KBM-7 (cell line): ENCODE measurements at regions not wholly inside any gene's neighbourhood (a gene's known extent, or its start where the extent isn't known, plus 50 kb on each side); places are given as distances from the start of the nearest gene placed in this dataset.
A peak's percentile ranks its signal among the peaks of the same experiment; 100 is the strongest.

Experiments
- DNase-seq: peaks from one replicate; pipeline ENCODE4 v3.0.0-alpha.2; 2015
- in situ Hi-C: fragments of 300-500 bp; cut with MboI; formaldehyde crosslinking; loops from 2 replicates; pipeline ENCODE4 v1.14.3; 2020; ENCODE audit warnings: low sequenced_read_pairs, low pct_unique_long_range_greater_than_20kb, mixed read lengths

DNA sequence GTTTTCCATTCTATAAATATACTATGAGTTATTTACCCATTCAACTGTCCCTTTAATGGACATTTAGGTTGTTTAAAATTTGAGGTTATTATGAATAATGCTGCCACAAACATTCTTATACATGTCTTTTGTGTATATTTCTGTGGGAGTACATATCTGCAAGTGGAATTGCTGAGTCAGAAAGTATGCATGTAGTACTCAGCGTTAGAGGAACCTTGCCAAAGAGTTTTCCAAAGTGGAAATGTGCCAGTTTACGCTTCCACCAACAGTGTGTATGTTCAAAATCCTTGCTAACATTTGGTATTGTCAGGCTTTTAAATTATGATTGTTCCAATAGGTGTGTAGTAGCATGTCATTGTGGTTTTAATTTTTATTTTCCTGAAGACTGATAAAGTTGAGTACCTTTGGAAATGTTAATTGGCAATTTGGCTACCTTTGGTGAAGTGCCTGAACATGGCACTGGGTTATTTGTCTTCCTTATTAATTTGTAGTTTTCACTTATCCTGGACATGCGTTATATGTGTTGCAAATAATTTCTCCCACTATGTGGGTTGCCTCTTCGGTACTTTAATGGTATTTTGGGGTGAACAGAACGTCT, 341.2 kb downstream of the CD83 start:
- no peak for DNase-seq
- in situ Hi-C loops = no loop called here

DNA sequence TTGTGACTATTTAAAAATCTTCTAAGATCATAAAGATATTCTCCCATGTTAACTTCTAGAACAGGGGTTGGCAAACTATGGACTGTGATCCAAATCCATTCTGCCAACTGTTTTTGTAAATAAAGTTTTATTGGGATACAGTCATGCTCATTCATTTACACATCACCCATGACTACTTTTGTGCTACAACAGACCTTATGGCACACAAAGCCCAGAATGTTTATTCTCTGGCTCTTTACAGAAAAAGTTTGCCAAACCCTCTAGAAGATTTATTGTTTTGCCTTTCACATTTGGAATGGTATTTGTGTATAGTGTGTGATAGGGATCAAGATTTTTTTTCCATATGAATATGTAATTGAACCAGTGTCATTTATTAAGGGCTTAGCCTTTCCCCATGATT, 341.7 kb downstream of the CD83 start:
- no peak for DNase-seq
- in situ Hi-C loops = no loop called here

DNA sequence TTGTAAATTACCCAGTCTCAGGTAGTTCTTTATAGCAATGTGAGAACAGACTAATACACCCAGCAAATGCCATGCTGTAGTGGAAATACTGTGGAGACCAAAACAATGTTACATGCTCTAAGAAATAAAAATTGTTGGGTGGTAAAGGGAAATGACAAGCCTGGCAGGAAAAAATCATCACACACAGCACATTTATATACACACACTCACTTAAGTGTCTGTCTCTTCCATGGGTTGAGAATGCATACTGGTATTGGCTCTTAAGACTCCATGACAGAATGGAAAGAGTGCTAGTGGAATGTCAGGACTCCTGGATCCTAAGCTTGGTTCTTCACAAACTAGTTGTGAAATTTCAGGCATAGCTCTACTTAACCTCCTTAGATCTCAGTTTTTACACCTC, 343.0 kb downstream of the CD83 start:
- DNase-seq = no peak
- in situ Hi-C loops = no loop called here

DNA sequence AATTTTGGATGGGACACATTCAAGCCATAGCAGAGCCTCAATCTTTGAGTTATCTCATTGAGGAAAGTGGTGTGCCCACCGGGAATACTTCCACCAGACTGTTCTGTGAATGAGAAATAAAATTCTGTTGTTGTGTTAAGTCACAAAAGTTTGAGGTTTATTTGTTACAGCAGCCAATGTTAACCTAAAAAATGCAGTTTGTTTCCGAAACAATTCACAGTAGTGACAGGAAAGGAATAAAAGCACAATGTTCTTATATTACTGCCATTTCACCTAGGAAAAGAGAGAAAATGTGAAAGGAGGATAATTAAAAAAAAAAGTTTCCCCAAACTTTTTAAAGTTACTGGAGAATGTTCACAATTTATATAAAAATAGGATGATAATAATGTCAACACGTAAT, 344.6 kb downstream of the CD83 start:
- DNase-seq = no peak
- in situ Hi-C loops = no loop called here

DNA sequence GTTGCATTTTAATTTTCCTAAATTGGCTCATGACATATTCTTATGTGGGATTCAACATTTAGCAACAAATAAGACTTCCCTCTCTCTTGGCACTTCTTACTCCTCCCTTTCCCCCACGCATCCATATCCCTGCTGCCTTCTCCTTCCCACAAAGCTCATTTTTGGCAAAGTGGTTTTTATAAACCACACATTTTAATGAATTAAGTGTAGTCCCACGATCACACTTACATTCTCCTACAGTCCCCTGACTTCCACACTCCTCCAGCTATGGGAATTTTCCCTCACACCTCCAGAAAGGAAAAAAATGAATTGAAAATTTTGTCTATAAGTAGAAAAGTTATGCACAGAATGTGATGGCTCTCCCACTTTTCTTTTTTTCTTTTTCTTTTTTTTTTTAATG, 345.0 kb downstream of the CD83 start:
- DNase-seq = no peak
- in situ Hi-C loops = no loop called here

DNA sequence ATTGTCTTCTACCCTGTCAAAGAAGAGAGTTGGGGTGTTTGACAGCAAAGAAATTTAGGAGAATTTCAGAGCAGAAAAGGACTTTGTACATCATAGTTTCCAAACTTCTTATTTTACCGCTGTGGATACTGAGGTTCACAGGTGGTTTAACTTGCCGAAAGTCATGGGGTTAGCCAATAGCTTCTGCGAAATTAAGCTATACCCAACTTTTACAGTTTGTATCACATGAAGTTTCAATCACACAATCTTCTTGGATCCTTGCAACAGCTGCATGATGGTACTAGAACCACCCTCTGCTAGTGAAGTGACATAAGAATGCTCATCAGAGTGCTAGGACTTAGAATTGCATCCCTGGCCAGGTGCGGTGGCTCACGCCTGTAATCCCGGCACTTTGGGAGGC, 345.5 kb downstream of the CD83 start:
- in situ Hi-C loops = no loop called here
- DNase-seq = no peak

DNA sequence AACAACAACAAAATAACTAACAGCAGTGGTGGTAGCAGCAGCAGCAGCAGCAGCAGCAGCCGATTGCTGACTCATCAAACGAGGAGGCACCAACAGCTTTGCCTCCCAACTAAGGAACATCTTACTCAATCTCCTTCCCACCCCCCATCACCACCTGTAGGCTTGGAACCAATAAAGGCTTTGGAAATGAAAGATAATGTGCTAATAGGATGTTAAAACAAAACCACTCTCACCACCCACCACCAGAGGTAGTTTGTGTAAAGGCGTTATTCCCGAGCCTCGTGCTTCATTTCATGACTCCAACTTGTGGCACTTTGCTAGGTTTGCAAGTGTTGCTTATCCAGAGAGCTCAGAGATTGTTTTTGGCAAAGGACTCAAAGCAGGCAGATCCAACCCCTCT, 346.5 kb downstream of the CD83 start:
- DNase-seq = no peak
- in situ Hi-C loops = no loop called here

DNA sequence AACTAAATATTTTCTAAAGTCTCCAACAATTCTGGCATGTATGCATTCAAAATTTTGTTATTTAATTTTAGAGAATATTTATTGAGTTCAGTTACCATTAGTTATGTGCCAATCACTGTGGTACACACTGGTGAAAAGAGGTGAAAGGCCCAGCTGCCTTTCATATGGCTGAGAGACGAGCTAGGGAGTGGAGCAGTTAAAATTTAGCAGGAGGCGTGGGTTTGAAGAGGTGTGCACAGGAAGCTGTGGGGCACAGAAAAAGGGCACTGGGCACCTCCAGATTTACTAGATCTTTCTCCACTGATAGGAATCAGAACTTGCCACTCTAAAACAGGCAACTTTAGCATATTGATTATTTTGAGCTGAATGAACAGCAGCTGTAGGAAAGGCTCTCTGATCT, 347.1 kb downstream of the CD83 start:
- in situ Hi-C loops = no loop called here
- DNase-seq = no peak

DNA sequence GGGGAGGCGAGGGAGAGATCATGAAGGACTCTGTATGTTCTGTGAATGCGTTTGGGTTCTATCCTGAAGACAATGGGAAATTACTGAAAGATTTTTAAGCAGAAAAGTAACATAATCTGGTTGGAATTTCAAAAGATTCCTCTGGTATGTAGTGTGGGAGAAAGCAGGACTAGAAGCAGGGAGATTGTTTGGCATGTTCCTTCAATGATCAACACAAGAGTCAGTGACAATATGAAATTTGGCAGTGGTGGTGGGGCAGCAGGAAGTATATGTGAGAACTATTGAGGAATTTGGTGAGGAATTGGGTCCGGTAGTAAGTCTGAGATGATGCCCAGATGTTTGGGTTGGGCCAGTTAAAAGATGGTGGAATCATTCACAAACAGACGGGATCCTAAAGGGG, 348.7 kb downstream of the CD83 start:
- DNase-seq = no peak
- in situ Hi-C loops = no loop called here

DNA sequence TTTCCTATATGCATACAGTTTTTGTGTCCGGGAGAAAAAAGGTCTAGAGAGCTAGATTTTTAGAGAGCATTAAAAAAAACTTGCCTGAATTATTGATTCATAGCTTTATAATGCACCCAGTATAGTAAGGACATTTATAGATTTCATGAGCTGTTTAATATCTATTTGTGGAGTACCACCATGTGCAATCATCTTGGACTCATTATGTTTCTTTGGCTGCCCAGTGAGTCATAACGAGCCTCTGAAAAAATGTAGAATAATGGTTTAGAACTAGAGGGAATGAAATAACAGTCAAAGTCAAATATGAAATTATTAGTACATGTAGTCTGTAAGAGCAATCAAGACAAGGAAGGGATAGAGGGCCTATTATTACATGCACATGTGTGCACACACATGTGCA, 350.0 kb downstream of the CD83 start:
- in situ Hi-C loops = no loop called here

DNA sequence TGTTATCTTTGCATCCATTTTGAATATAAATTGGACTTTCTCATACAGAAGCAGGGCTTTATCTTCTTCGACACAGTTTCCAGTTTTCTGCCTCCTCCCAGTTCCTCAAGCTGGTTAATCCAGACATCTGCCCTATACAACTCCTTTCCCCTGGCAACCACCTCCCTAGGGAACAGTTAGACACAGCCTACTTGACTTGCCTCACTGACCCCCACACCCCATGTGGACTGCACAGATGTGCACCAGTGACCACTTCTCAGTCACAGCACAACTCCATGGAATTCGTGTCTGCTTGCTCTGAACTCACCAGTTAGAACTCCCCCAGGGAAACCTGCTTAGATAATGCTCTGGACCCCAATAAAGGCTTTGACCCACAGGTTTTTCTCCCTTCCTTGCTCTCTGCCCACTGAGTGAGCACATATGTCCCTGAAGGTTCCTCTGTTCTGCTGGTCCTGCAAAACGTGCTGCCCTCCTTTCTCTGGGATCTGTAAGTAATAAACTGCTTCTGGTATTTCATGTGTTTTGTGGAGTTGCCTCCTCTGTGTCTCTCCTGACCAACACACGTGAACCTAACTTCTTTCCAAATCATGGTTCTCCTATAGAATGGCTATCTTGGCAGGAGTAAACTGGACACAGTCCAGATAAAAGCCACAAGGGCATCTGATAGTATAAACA, 351.2 kb downstream of the CD83 start:
- no peak for DNase-seq
- in situ Hi-C loops = no loop called here

More for the DNA sequence above, 350.0 kb downstream of the CD83 start:
- no peak for DNase-seq

DNA sequence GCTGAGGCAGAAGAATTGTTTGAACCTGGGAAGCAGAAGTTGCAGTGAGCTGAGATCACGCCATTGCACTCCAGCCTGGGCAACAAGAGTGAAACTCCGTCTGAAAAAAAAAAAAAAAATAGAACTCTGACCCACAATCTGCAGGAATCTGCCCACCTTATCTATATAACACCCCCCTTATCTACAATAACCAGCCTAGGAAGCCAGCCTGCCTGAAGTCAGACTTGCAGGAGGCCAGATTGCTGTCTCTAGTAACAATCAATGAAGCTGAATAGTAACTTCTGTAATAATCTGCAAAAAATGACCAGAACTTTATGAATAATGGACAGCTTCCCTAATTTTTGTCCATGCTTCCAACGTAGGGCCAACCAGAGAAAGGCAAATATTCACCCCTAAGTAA, 352.5 kb downstream of the CD83 start:
- no peak for DNase-seq
- in situ Hi-C loops = no loop called here

DNA sequence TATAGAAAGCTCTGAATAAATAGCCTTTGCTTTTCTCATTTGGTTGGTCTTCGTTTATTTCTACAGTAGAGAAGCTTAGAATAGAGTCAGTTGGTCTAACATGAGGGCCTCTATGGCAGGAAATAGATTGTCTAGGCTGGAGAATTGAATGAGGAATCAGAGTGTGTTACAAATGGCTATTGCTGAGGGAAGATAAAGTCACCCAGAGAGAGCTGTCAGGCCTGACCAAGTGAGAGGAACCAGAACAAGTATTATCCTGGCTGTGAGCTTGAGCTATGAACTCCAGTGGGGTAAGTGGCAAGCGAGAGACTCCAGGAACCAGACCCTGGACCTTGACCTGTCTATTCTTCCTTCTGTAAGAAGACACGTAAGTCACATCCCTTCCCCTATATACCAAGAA, 353.1 kb downstream of the CD83 start:
- in situ Hi-C loops = no loop called here
- DNase-seq = no peak

DNA sequence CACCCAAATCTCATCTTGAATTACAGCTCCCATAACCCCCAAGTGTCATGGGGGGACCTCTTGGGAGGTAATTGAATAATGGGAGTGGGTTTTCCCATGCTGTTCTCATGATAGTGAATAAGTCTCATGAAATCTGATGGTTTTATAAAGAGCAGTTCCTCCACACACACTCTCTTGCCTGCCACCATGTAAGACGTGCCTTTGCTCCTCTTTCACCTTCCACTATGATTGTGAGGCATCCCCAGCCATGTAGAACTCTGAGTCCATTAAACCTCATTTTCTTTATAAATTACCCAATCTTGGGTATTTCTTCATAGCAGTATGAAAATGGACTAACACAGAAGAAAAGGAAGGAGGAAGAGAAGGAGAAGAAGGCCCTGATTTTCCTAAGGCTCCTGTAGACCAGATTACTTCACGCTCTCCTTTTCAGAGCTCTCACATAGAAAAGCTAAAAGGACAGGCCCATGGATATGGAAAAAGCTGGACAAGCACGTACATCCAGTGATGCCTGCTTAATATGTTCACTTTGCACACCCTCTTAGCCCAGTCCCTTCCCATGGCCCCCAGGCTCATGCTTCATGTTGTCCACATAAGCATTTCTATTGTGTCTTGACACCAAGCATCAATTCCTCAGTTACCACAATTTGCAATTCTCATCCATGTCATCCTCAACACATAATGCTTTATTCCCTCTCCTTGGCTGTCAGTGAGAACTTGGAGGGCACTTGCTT, 354.8 kb downstream of the CD83 start:
- in situ Hi-C loops = no loop called here
- DNase-seq = no peak

DNA sequence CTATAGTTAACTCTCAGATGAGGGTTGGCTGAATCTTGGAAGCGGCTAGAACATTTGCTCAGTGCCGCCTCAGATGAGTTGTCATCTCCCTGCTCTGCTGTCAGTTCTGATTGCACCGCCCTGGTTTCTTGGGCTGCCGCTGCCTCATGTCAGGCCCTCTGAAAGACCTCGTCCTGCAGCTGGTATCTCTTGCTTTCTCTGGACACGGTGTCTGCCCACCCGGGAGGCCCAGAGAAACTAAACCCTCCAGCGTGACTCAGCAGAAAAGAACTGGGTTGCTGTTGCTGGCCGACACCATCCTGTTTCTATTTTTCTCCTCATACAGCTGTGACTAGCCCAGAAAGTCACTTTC, 355.4 kb downstream of the CD83 start:
- peak; percentile 67 for DNase-seq
- in situ Hi-C loops = no loop called here

DNA sequence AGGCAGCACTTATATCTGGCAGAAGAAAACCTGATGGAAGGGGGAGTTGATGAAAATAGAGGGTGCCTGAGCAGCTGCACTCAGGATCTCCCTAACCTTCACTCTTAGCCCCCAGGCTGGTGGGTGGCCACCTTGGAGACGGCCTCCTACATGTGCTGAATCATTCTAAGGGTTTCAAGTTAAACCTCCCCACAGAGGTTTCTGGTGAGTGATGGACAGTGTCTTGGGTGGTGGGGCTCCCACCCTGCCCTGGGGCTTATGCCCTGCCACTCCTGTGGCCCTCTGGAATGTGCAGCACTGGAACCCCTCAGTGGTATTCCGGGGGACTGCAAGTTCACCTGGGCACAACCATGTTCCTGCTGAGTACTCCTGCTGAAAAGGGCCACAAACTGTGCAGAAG, 357.2 kb downstream of the CD83 start:
- no peak for DNase-seq
- in situ Hi-C loops = no loop called here

DNA sequence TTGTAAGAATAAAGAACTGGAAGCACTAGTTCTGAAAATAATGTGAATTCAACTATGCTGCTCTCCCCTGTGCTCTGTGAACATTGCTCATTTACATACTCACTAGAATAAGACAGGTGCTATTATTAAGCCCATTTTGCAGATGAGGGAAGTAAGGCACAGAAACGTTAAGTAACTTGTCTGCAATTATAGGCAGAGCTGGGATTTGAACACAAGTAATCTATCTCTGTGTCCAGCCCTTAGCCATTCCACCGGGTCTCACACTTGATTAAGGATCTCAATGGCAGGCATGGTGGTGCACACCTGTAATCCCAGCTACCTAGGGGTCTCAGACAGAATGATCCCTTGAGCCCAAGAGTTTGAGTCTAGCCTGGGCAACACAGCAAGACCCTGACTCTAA, 357.7 kb downstream of the CD83 start:
- in situ Hi-C loops = no loop called here
- DNase-seq = no peak

DNA sequence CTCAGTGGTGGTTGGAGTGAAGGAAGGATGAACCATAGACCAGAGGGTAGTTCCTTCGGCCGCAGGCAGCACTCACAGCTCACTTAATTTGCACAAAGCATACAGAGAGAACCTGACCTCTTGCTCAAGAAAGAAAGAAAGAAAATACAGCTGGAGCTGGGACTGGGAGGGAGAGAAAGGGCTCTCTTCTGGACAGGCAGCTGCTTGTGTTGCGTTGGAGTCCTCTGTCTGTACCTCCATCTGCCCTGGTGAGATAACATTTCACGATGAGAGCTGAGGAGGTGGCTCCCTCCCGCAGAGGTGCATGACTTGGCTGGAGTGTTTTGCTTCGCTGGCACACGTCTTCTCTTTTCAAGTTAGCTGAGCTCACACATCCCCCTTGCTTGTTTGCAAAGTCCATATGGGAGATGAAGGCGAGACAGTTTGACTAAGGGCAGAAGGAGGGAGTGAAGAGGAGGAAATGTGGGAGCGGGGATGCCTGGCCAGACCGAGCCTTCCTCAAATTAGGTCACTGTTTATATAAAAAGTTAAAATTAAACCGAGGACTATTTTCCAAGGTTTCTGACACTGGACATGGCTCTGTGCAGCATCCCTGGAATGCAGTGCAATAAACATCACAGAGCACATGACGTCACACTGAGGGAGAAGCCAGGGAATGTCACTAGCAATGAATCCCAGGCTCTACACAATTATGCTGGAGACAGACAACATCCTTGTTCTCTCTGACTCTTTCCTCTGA, 359.4 kb downstream of the CD83 start:
- peak; percentile 66 for DNase-seq
- in situ Hi-C loops = no loop called here

DNA sequence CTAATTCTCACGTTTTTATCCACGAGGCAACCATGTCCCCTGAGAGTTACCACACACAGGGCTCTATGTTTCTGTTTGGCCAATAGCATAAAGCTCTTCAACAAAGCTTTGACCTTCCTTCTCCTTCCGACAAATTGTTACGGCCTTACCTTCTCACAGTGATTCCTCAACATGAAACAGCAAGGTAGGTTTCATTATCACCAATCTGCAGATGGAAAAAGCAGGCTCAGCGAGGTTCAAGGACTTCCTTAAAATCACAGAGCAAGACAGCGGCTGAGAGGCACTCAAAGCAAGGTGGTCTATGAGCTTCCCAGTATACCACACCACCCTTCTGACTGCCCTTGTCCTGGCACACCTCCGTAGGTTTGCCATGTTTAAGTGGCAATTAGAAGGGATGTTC, 360.0 kb downstream of the CD83 start:
- DNase-seq = peak; percentile 64
- in situ Hi-C loops = no loop called here
